HepG2 (cell line): ENCODE measurements at regions not wholly inside any gene's neighbourhood (a gene's known extent, or its start where the extent isn't known, plus 50 kb on each side); places are given as distances from the start of the nearest gene placed in this dataset.

Source experiments
- AKAP8 ChIP-seq: sonication (generic); formaldehyde crosslinking; IDR thresholded peaks from 2 replicates; pipeline ENCODE4 v1.5.1; 2020; ENCODE audit warnings: mild to moderate bottlenecking, missing genetic modification reagents
- ELF3 ChIP-seq: IDR thresholded peaks from 2 replicates; pipeline ENCODE4 v1.6.1; 2016; ENCODE audit warnings: missing genetic modification reagents, missing compliant biosample characterization
- HDAC1 ChIP-seq: sonication (generic); formaldehyde crosslinking; IDR thresholded peaks from 2 replicates; pipeline ENCODE4 v1.5.1; 2020; ENCODE audit warnings: mild to moderate bottlenecking, missing genetic modification reagents
- HDAC6 ChIP-seq: fragments of 200-600 bp; sonication (generic); IDR thresholded peaks from 2 replicates; pipeline ENCODE4 v1.7.0; 2017; ENCODE audit warnings: mild to moderate bottlenecking, antibody characterized with exemption, low read length, low read depth
- HNRNPL ChIP-seq: fragments of 200-400 bp; formaldehyde crosslinking; IDR thresholded peaks from 2 replicates; pipeline ENCODE4 v1.6.1; 2017; ENCODE audit warnings: mild to moderate bottlenecking, low read depth, low read length
- MNT ChIP-seq: fragments of 450-650 bp; IDR thresholded peaks from 2 replicates; pipeline ENCODE4 v1.6.1; 2016
- RBM39 ChIP-seq: fragments of 200-400 bp; formaldehyde crosslinking; IDR thresholded peaks from one replicate; pipeline ENCODE4 v1.6.1; 2018; ENCODE audit warnings: antibody characterized with exemption, mild to moderate bottlenecking, low read depth, low read length; ENCODE audit not compliant: poor library complexity, severe bottlenecking
- ZFP41 ChIP-seq: sonication (generic); formaldehyde crosslinking; IDR thresholded peaks from 2 replicates; pipeline ENCODE4 v1.4.0; 2020; ENCODE audit warnings: mild to moderate bottlenecking, missing genetic modification reagents, borderline replicate concordance
- ZHX2 ChIP-seq, 2 experiments: sonication (generic) in 1 of 2; formaldehyde crosslinking in 1 of 2; IDR thresholded peaks; 2 replicates each; pipeline versions ENCODE4 v1.6.1 to v1.9.0; 2014 to 2022; ENCODE audit warnings: antibody characterized with exemption in 1 of 2, borderline replicate concordance in 1 of 2, inconsistent platforms in 1 of 2, low read depth in 1 of 2, missing genetic modification reagents in 1 of 2
- ZKSCAN8 ChIP-seq: IDR thresholded peaks from 2 replicates; pipeline ENCODE4 v1.6.1; 2016; ENCODE audit warnings: borderline replicate concordance, missing genetic modification reagents, missing compliant biosample characterization
- ZMYM3 ChIP-seq: sonication (generic); formaldehyde crosslinking; IDR thresholded peaks from 2 replicates; pipeline ENCODE4 v1.5.1; 2020; ENCODE audit warnings: mild to moderate bottlenecking, missing genetic modification reagents
- ZNF225 ChIP-seq: sonication (generic); formaldehyde crosslinking; IDR thresholded peaks from 2 replicates; pipeline ENCODE4 v1.4.0; 2020; ENCODE audit warnings: mild to moderate bottlenecking, missing genetic modification reagents
- ZNF607 ChIP-seq: sonication (generic); formaldehyde crosslinking; IDR thresholded peaks from 2 replicates; pipeline ENCODE4 v1.5.1; 2020; ENCODE audit warnings: missing genetic modification reagents, mild to moderate bottlenecking, borderline replicate concordance
- ZNF639 ChIP-seq: conservative IDR thresholded peaks from 2 replicates; pipeline ENCODE4 v1.6.1; 2018; ENCODE audit warnings: missing genetic modification reagents
- ZNF770 ChIP-seq: sonication (generic); formaldehyde crosslinking; IDR thresholded peaks from 2 replicates; pipeline ENCODE4 v1.5.0; 2020; ENCODE audit warnings: mild to moderate bottlenecking, missing genetic modification reagents
- ZNF790 ChIP-seq: sonication (generic); formaldehyde crosslinking; IDR thresholded peaks from 2 replicates; pipeline ENCODE4 v1.8.0; 2022; ENCODE audit warnings: missing genetic modification reagents, mild to moderate bottlenecking, borderline replicate concordance
- ZNF883 ChIP-seq: sonication (generic); formaldehyde crosslinking; IDR thresholded peaks from 2 replicates; pipeline ENCODE4 v1.5.1; 2020; ENCODE audit warnings: mild to moderate bottlenecking, missing genetic modification reagents; ENCODE audit errors: not compliant biosample characterization
- ZSCAN29 ChIP-seq: sonication (generic); formaldehyde crosslinking; conservative IDR thresholded peaks from 2 replicates; pipeline ENCODE4 v1.4.0; 2020; ENCODE audit warnings: mild to moderate bottlenecking, missing genetic modification reagents

GRCh38 chr14:76947078-76947837 is 81.2 kb downstream of the IRF2BPL start (continued):
- TF ChIP-seq ZNF639 (CRISPR knock-in tag) (no peak), ZFP41 (CRISPR knock-in tag) (no peak), ELF3 (CRISPR knock-in tag) (no peak), ZSCAN29 (CRISPR knock-in tag) (0 out of 2 replicates have a peak, but pooled peaks have one; percentile 25), ZNF790 (no peak), ZNF607 (CRISPR knock-in tag) (no peak), ZKSCAN8 (no peak), ZHX2 (IDR thresholded peaks at IDR 0.05; ENCODE audit: low read depth) (no peak), ZHX2 (CRISPR knock-in tag; IDR thresholded peaks at IDR 0.05; ENCODE audit: borderline replicate concordance) (no peak), ZNF770 (no peak), ZMYM3 (CRISPR knock-in tag) (no peak; the same call in 1 of the 2 replicates), ZNF225 (0 out of 2 replicates have a peak, but pooled peaks have one; percentile 63), RBM39 (peak; percentile 44), HDAC6 (no peak), HNRNPL (peak; percentile 91), AKAP8 (0 out of 2 replicates have a peak, but pooled peaks have one; percentile 39), HDAC1 (CRISPR knock-in tag) (peak; percentile 63; the same call in 1 of the 2 replicates), ZNF883 (peak; percentile 29), MNT (no peak)
